NCI-H146 treated with DMSO at 0.1 percent for 48 hours (cell line): ENCODE measurements at regions not wholly inside any gene's neighbourhood (a gene's known extent, or its start where the extent isn't known, plus 50 kb on each side); places are given as distances from the start of the nearest gene placed in this dataset.
"Not testable (repeated sequence)": the region's sequence is repeated elsewhere in the genome, so short reads cannot be mapped to it uniquely, and the experiment has no call there.

Source experiments
- DNase-seq: peaks from one replicate; lab custom pipeline; 2025; ENCODE audit not compliant: unreplicated experiment; lab: John Stamatoyannopoulos, UW

DNA sequence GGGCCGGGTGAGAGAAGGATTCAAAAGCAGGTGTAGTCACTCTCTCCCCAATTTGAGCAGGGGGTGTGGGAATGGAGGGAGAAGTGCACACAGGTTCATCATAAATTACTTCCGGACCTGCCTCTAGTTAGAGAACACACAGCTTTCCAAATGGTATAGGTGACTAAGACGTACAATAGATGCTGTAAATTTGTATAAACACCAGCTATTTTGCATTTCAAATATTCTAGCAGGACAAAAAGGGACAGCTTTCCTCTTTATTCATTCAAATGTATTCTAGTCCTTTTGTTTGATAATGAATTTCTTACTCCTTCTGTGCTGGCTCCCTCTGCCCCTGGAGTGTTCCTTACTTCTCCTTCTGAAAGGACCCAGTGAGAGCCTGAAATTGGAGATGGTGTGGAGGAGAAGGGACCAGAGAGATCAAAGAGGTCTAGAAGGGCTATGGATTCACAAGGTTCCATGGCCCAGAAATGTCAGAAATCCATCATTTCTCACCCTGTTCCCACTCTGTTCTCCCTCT, 53.2 kb upstream of the SH3BP4 start:
- no peak for DNase-seq

DNA sequence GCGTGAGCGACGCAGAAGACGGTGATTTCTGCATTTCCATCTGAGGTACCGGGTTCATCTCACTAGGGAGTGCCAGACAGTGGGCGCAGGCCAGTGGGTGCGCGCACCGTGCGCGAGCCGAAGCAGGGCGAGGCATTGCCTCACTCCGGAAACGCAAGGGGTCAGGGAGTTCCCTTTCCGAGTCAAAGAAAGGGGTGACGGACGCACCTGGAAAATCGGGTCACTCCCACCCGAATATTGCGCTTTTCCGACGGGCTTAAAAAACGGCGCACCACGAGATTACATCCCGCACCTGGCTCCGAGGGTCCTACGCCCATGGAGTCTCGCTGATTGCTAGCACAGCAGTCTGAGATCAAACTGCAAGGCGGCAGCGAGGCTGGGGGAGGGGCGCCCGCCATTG, 63.4 kb upstream of the SH3BP4 start:
- not testable (repeated sequence) for DNase-seq

DNA sequence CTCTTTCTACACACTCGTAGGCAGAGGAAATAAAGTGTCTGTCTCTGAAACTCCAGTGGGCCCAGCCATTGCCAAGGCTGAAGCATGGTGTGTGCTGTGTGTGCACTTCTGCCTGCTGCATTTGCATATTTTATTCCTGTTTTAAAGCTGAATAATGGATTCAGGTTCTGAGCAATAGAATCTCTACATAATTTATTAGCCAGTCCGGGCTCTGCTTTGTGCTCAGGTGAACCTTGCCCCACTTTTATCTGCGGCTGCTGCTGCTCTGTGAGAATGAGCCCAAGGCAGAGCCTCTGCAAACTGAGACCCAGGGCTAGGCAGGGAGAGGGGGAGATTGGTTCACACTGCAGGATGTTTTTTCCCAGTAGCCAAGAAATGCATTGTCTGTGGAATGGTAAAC, 64.6 kb upstream of the SH3BP4 start:
- DNase-seq: no peak

DNA sequence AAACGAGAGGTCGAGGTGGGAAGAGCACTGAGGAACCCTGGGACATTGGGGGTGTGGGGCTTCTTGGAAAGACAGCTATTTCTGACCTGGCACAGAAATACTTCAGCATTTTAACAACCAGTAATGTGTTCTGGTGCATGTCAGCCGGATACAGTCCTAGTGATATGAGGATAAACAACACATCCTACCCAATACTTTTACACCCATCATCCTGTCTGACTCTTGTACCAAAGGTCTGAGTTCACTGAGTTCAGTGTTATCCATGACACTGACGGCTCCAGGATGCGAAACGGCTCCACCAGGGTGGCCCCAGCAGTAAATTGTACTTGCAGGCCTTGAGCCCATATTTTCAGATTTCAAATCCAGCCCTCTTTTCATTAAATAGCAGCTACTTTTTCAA, 65.9 kb upstream of the SH3BP4 start:
- DNase-seq: no peak

DNA sequence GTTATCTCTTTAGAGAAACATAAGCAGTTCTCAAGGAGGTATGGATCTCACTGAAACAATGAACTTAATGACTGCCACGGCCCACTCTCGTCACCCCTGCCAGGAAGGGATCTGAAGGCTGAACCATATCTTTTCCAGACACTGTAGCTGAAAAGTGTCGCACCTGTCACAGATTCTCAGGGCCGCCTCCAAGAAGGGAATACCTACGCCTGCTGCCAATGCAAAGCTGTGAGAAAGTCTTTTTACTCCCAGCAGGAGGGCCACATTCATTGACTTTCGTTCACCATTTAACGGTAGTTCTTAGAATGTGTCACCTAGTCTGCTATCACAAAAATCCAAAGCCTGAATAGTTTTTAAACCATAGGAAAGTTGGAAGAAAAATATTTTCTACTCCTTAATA, 66.7 kb upstream of the SH3BP4 start:
- no peak for DNase-seq

DNA sequence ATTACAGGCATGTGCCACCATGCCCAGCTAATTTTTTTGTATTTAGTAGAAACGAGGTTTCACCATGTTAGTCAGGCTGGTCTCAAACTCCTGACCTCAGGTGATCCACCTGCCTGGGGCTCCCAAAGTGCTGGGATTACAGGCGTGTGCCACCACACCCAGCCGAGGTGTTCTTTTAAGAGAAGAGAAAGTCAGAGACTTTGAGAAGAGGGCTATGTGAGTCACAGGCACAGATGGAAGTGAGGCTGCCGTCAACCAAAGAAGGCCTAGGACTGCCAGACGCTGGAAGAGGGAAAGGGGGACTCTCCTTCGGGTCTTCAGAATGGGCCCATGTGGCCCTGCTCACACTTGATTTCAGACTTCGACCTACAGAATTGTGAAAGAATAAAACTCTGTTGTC, 67.2 kb upstream of the SH3BP4 start:
- DNase-seq: no peak

DNA sequence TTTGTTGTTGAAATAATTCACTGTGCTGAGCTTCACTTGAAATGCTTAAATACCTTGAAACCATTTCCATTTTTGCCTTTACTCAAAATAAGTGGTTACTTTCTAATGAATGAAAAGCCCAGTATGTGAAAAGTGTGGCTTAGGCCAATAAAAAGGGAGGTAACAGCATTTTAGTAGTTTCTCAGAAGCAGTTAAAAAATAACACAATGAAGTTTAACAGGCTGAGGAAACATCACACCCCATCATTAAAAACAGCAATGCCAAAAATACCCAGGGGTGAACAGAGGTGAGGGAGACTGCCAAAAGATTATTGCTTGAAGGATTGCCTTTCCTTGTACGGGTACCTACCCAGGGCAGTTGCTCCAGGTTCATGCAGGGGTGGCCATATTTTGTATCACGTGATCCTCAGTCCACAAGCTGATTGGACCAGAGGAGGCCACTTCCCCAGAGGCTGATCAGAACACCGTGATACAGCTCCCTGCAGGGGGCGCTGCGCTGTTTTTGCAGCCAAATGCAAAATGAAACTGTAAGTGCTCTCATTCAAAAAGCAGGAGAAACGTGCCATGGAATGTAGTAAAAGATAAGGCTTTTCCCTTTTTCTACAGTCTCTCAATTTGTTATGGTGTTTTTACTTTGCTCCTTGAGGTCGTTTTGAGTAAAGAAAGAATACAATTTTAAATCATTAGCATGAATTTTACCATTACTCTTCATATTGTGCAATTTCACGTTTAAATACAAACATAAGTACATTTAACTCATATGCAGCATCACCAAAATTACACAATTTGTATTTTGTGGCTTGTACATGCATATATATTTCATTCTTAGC, 70.2 kb upstream of the SH3BP4 start:
- no peak for DNase-seq

DNA sequence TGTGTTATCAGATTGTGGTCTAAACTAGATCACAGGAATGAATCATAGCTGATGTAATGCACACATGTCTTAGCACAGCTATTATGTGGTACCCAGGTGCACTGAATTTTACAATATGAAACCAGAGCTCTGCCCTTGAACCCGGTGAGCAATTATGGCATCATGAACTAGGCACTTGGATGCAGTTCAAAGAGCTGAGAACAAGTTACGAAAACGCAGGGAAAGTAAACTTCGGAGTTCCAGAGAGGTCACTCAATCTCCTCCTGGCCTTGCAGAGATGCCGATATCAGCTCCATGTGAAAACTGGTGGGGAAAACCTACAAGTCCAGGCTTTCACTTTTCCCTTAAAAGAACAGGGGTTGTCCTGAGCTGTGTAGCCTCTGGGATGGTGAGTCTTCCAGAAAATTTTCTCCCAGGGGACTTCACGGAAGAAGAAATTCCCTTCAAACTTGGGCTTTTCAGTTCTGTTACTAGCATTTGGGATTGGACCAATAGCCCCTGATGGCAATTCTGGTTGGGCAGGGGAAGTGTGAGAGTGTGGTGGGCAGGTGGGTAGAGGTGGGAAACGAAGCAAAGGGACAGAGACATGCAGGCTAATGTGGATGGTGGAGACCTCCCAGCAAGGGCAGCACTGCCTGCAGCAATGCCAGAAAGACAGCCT, 71.1 kb upstream of the SH3BP4 start:
- no peak for DNase-seq

DNA sequence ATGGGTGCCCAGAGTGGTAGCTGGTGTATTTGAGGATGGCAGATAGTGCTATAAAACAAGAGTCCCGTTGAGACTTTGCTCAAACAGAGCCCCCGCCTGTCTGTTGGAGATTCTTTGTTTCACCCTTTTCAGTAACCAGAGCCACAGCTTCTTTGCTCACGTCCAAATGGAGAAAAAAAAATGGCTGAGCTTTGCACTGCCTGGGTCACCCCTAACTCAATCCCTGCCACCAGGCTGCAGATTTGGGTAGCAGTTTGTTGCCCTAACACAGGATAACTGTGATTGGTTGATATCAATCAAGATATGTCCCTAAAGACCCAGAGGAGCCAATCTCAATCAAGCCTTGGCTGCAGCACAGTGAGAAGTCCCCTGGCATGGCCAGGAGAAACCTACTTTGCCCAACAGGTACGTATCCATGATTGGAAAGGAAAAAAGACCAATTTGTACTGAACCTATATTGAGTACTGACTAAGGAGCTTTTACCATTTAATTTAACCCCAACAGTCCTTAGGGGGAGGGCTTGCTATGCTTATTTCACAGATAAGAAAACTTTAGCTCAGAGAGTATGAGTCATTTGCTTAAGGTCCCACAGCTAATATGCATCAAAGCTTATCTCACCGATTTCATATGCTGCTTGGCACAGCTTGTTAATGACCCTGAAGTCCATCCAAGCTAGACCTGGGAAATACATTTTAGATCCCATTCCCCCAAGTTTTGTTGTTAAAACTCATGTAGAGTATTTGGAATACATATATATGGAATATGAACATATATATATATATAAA, 72.0 kb upstream of the SH3BP4 start:
- no peak for DNase-seq

DNA sequence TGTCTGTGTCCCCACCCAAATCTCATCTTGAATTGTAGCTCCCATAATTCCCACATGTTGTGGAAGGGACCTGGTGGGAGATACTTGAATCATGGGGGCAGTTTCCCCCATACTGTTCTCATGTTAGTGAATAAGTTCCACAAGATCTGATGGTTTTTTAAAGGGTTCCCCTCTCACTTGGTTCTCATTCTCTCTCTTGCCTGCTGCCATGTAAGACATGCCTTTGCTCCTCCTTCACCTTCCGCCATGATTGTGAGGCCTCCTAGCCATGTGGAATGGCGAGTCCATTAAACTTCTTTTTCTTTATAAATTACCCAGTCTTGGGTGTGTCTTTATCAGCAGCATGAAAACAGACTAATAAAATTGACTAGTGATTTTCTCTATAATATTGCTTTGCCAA, 75.2 kb upstream of the SH3BP4 start:
- DNase-seq: not testable (repeated sequence)

DNA sequence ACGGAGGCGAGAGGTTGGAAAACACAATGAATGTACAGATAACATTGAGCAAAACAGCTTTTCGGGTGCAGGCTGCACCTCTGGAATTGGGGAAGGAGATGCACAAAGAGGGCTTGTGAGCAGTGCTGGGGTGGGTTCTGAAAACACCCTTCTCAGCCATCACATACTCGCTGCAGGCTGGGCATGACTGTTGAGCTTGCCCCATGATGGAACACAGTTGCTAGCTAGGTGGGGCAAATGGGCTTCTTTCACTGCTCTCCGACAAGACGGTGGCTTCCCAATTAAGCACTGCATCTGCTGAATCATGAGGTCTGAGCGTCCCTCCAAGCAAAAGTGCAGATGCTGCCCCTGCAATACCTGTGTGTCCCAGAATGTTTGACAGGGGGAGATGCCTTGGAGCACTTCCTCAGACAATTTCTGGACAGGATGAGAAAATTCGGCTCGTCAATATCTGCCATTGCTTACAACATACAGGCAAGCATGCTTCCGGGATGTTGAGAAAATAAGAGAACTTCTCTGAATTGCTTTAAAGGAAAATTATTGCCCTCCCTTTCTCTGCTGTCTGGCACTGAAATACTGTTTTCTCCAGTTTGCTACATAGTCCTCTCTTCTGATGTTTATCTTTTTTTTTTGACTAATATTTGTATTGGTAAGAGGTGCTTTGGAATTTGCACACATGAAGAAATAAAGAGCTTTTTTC, 77.3 kb upstream of the SH3BP4 start:
- DNase-seq: no peak

DNA sequence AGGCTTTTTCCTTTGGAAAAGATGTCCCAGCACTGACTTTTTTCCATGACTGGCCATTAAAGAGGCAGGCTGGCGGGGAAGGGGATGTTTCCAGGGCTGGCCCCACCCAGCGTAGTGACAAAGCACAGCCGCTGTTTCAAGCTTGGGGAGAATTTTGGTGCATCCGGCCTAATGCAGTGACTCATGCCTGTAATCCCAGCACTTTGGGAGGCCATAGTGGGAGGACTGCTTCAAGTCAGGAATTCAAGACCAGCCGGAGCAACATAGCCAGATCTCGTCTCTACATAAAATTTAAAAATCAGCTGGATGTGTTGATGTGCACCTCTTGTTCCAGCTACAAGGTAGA, 78.0 kb upstream of the SH3BP4 start:
- DNase-seq: no peak

DNA sequence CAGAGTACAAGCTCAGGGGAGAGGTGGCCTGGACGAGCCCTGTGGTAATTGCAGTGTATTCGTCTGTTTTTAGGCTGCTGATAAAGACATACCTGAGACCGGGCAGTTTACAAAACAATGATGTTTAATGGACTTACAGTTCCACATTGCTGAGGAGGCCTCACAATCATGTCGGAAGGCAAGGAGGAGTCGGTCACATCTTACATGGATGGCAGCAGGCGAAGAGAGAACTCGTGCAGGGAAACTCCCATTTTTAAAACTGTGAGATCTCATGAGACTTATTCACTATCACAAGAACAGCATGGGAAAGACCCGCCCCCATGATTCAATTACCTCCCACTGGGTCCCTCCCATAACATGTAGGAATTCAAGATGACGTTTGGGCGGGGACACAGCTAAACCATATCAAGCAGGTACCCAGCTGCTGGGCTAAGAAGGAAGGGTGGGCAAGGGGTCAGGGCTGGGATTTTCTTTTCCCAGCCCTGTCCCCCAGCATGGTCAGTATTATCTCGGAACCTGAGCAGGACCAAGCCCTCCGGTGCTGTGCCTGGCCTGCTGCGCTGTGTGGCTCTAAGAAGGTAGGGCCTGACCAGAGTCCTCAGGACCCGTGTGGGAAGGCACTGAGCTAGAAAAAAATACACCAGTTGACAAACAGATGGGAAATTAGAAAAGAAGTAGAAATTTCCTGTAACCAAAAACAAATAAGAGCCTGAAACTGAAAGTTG, 78.6 kb upstream of the SH3BP4 start:
- no peak for DNase-seq

DNA sequence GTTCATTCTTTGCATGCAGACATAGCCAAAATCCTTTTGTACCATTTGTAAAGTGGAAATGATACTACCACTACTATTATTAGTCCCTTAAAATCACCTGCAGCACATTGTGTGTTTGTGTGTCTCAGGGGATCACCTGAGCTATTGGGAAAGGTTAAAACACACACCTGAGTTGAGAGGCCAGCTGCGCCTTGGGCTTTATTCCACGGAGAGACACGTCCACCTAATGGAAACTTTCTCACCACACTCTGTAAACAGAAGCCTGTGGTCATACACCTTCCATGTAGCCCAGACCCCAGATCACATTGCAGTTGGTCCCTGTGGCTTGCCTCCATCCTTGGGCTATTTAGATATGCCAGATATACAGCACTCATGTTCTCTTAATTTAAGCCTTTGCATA, 81.8 kb upstream of the SH3BP4 start:
- no peak for DNase-seq

DNA sequence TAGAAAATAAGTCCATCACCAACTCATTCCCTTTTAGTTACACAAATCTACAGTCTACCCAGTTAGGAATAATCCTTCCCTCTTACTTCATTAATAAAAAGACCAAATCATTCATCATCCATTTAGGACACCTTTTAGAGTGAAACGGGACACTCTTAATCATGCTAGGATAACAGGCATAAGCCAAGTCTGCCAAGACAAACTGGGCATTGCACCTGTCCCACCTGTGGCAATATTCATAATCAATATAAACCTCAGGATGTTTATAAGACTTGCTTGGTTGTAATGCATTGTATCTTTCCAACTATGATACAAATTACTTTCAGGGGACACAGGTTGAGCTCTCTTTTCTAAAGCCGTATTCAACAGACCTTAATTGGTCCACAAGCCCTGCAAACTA, 82.7 kb upstream of the SH3BP4 start:
- no peak for DNase-seq

DNA sequence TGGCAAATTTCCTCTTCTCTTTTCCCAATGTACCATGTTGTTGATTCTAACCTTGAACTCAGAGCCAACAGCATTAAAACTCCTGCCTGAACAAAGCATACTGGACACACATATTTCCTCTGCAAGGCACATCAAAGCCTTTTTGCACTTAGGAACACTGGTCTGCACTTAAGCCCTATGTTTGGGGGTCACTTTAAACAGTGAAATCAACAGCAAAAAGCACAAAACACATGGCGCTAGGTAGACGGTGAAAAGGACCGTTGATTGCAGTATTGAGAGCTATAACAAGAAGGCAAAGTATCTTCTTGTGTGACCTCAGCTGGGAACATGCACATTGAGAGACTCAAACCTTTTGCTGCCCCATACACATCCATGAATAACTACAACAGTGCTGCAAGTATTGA, 83.9 kb upstream of the SH3BP4 start:
- no peak for DNase-seq

DNA sequence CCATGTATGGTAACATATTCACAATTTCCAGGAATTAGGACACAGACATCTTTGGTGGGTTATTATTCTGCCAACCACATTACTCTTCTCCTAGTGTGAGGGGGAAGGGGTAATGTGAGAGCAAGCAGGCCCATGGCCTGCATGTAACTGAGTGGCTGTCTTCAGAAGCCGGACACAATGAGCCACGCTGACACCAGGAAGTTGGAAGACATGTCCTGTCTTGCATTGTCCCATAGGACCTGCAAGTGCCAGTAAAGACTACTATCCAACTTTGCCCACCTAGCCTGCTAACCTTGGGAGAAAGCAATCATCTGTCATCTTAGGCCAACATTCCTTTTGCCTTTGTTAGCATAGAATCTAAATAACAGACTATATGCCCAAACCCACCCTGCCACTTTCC, 86.2 kb upstream of the SH3BP4 start:
- DNase-seq: no peak

DNA sequence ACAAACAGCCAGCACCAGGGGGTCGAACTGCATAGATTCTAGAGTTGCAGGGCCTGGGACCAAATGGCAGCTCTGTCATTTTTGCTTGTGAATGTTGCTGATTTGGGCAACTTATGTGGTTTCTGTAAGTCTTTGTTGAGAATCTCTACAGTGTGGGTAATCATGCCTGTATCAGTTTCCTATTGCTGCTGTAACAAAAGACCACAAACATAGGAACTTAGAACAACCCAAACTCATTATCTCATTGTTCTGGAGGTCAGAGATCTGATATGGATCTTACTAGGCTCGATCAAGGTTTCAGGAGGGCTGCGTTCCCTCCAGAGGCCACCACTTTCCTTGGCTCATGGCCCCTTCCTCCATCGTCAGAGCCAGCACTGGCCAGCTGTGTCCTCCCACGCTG, 86.8 kb upstream of the SH3BP4 start:
- DNase-seq: no peak

DNA sequence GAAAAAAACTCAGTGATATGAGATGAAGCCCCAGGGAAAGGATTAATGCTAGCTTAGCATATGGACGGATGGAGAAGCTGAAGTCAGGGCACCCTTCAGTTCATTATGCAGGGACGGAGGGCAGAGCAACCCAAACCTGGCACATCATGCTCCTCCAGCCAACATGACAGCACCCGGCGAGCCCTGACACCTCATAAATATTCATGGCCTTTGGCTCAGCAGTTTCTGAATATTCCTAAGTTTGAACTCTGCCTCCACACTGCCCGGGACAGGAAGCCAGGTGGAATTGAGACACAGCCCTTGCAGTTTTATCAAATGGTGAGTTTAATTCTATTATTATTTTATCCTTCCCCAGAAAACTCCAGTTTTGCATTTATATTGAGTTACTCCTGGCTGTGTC, 87.3 kb upstream of the SH3BP4 start:
- no peak for DNase-seq

DNA sequence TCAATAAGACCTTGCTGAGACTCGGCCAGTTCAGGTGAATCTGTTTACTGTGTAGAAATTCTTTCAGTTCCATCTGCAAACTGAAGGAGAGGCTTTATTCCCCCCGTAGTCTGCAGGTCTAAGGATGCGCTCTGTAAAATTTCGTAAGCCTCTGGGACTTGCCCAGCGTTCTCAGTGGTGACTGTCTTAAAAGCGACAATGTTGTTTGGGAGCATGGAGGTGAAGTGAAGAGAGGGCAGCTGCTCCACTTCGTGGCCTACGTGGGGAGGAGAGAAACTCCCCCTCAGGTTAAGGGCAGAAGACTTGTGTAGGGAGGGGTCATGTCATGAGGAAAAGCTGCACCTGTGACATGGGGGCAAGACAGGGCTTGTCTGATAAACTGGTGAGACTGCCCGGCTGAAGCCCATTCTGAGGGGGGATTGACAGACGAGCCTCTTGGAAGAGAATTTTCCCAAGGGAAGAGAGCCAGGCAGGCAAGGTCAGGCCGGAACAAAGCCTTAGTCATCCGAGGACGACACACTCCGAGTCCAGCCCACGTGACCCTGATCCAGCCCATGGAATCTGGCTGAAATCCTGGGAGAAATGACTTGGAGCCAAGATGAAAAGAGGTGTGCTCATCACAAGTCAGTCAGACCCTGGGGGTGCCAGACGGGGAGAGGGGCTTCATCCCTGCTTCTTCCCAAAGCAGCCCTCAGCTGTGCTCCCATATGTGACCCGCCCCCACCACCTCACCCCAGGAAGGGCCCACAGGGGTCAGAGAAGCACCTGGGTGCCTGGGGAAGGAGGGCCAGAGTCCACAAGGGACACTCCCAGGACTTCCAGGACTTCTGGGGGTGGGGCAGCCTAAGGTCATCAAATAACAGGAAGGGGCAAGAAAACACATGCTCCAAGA, 88.5 kb upstream of the SH3BP4 start:
- DNase-seq: no peak
